ENCODE measurements at regions not wholly inside any gene's neighbourhood (a gene's known extent, or its start where the extent isn't known, plus 50 kb on each side); places are given as distances from the start of the nearest gene placed in this dataset.

DNA sequence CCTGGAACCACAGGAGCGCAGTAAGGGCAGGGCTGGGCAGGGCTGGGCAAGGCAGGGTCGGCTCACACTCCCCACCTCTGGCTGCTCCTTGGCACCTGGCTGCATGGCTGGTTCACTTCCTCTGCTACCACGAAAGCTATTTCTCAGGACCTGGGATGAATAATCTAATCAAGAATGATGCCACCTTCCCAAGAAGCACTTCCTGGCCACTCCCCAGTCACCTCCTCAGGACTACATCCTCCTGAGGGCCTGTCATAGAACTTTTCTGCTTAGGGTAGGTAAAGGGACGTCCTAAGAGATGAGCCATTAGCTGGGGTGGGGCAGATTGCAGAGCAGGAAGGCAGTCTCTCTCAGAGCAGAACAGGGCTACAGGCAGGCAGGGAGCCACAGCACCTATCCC lies 288.2 kb upstream of the MAP3K1 start:
- H3K4me3 ChIP-seq (ENCODE audit: low read depth, low read length), result no peak overlapping the region
- TF ChIP-seq, protein P1, sequence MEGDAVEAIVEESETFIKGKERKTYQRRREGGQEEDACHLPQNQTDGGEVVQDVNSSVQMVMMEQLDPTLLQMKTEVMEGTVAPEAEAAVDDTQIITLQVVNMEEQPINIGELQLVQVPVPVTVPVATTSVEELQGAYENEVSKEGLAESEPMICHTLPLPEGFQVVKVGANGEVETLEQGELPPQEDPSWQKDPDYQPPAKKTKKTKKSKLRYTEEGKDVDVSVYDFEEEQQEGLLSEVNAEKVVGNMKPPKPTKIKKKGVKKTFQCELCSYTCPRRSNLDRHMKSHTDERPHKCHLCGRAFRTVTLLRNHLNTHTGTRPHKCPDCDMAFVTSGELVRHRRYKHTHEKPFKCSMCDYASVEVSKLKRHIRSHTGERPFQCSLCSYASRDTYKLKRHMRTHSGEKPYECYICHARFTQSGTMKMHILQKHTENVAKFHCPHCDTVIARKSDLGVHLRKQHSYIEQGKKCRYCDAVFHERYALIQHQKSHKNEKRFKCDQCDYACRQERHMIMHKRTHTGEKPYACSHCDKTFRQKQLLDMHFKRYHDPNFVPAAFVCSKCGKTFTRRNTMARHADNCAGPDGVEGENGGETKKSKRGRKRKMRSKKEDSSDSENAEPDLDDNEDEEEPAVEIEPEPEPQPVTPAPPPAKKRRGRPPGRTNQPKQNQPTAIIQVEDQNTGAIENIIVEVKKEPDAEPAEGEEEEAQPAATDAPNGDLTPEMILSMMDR (IDR thresholded peaks at IDR 0.05; ENCODE audit: borderline replicate concordance, insufficient read depth, low read depth, low read length), result no peak

GRCh38 chr5:56525113-56525512 lies 290.2 kb upstream of the MAP3K1 start:
- TF ChIP-seq, protein P1 (IDR thresholded peaks at IDR 0.05; ENCODE audit: borderline replicate concordance, insufficient read depth, low read depth, low read length), result no peak
- H3K4me3 ChIP-seq (ENCODE audit: low read depth, low read length), result no peak overlapping the region

DNA sequence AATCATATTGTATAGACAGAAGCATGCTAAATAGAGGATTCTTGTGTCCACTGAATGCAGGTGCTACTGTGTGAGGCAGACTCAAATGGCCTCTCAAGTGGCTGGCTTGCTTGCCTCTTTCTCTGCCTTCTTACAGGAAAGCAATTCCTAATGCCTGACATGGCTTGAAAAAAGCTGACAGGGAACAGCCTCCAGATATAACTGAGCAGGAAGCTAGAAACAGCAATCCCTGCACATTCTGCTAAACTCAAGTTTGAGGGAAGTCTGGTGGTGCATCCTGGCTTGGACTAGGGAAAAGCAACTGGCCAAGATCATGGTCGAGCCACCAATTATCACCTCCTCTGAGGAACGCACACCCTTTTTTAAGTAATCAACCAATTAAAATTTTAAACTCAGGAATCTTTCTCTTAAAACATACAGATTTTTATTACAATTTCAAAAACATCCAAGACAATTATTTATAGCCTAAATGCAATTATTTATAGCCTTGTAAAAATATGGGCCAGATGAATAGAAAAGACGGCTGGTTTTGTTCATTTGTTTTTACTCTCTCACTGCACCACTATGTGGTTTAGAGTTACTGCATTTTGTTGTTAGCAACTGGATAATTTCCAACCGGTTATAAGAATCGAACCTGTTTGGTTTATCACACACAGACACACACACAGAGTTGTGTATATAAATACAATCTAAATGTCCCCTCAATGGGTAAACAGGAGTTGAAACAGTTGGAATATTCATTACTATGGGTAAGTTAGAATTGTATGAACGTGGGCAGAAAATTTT lies 290.9 kb upstream of the ANKRD55 start:
- TF ChIP-seq, protein P1 (IDR thresholded peaks at IDR 0.05; ENCODE audit: borderline replicate concordance, insufficient read depth, low read depth, low read length), result no peak

GRCh38 chr5:56522960-56523359 lies 289.8 kb upstream of the ANKRD55 start:
- TF ChIP-seq, protein P1 (IDR thresholded peaks at IDR 0.05; ENCODE audit: borderline replicate concordance, insufficient read depth, low read depth, low read length), result no peak
- no peak overlapping the region for H3K4me3 ChIP-seq (ENCODE audit: low read depth, low read length)

More for the DNA sequence above, 290.9 kb upstream of the ANKRD55 start:
- no peak overlapping the region for H3K4me3 ChIP-seq (ENCODE audit: low read depth, low read length)

- H3K4me3 ChIP-seq (ENCODE audit: low read depth, low read length), result no peak overlapping the region
- TF ChIP-seq, protein P1 (IDR thresholded peaks at IDR 0.05; ENCODE audit: borderline replicate concordance, insufficient read depth, low read depth, low read length), result no peak
Observed at GRCh38 chr5:56522169-56522568, 289.0 kb upstream of the ANKRD55 start.

DNA sequence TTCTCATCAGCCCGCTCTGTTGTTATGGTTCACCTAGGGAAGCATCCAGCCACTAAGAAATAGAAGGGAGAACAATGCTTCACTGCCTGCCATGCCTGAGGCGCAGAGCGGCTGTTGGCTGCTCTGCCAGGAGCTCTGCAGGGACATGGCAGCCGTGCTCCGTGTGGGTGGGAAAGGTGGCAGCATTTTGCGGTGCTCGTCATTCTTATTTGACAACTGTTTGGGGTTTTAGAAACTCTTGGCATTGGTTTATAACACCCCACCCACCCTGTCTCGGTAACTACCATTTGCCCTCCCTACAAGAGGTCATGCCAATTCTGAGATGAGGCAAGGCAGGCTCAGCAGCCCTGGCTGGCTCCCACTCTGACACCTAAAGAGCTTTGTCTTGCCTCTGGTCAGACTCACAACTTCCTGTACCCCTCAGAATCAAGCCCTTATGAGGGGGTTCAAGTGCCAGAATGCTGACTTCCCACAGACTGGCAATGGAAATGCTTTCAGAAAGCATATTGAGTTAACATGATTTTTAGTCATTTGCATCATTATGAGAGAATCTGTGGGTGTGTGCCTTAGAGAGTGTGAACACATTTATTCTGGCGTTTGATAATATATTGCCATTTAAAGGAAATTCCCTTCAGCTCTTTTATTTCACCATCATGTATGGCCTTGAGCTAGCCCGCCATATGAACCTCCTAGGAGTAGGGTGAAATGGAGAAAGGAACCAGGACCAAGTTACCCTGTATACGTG lies 288.0 kb upstream of the ANKRD55 start:
- TF ChIP-seq, protein P1 (IDR thresholded peaks at IDR 0.05; ENCODE audit: borderline replicate concordance, insufficient read depth, low read depth, low read length), result no peak
- H3K4me3 ChIP-seq (ENCODE audit: low read depth, low read length), result no peak overlapping the region

Data from GM12875 (cell line).